ENCODE measurements at regions not wholly inside any gene's neighbourhood (a gene's known extent, or its start where the extent isn't known, plus 50 kb on each side); places are given as distances from the start of the nearest gene placed in this dataset.

GRCh38 chr6:102474041-102474807, 1080.7 kb downstream of the GRIK2 start:
- no peak for DNase-seq (ENCODE audit: low read depth)

GRCh38 chr6:102458990-102459389, 1065.5 kb downstream of the GRIK2 start:
- no peak for DNase-seq (ENCODE audit: low read depth)

- DNase-seq (ENCODE audit: low read depth) = no peak
Measured at GRCh38 chr6:102438171-102438570, 1044.7 kb downstream of the GRIK2 start.

GRCh38 chr6:102417368-102417998, 1024.0 kb downstream of the GRIK2 start:
- no peak for DNase-seq (ENCODE audit: low read depth)

GRCh38 chr6:102415891-102416290, 1022.4 kb downstream of the GRIK2 start:
- no peak for DNase-seq (ENCODE audit: low read depth)

- no peak for DNase-seq (ENCODE audit: low read depth)
Measured at GRCh38 chr6:102411796-102412195, 1018.3 kb downstream of the GRIK2 start.

GRCh38 chr6:102407886-102408741, 1014.6 kb downstream of the GRIK2 start:
- no peak for DNase-seq (ENCODE audit: low read depth)

GRCh38 chr6:102405860-102406259, 1012.4 kb downstream of the GRIK2 start:
- DNase-seq (ENCODE audit: low read depth) = no peak

GRCh38 chr6:102402635-102403329, 1009.3 kb downstream of the GRIK2 start:
- DNase-seq (ENCODE audit: low read depth) = no peak

GRCh38 chr6:102398788-102399390, 1005.4 kb downstream of the GRIK2 start:
- no peak for DNase-seq (ENCODE audit: low read depth)

- DNase-seq (ENCODE audit: low read depth) = no peak
Measured at GRCh38 chr6:102390541-102390940, 997.0 kb downstream of the GRIK2 start.

- no peak for DNase-seq (ENCODE audit: low read depth)
Measured at GRCh38 chr6:102389994-102390393, 996.5 kb downstream of the GRIK2 start.

- no peak for DNase-seq (ENCODE audit: low read depth)
Measured at GRCh38 chr6:102387326-102388033, 994.0 kb downstream of the GRIK2 start.

GRCh38 chr6:102381203-102381602, 987.7 kb downstream of the GRIK2 start:
- peak; percentile 7 for DNase-seq (ENCODE audit: low read depth)

GRCh38 chr6:102356170-102356569, 962.7 kb downstream of the GRIK2 start:
- no peak for DNase-seq (ENCODE audit: low read depth)

- no peak for DNase-seq (ENCODE audit: low read depth)
Measured at GRCh38 chr6:102355578-102355977, 962.1 kb downstream of the GRIK2 start.

GRCh38 chr6:102352552-102352951, 959.0 kb downstream of the GRIK2 start:
- no peak for DNase-seq (ENCODE audit: low read depth)

GRCh38 chr6:102344769-102345168, 951.3 kb downstream of the GRIK2 start:
- no peak for DNase-seq (ENCODE audit: low read depth)

- no peak for DNase-seq (ENCODE audit: low read depth)
Measured at GRCh38 chr6:102340311-102340710, 946.8 kb downstream of the GRIK2 start.

- no peak for DNase-seq (ENCODE audit: low read depth)
Measured at GRCh38 chr6:102333736-102334135, 940.2 kb downstream of the GRIK2 start.
